CD4-positive, alpha-beta T cell treated with Interleukin-21 for 1 hour (primary cell): ENCODE measurements at regions not wholly inside any gene's neighbourhood (a gene's known extent, or its start where the extent isn't known, plus 50 kb on each side); places are given as distances from the start of the nearest gene placed in this dataset.
"Not testable (repeated sequence)": the region's sequence is repeated elsewhere in the genome, so short reads cannot be mapped to it uniquely, and the experiment has no call there.

Source experiments
- DNase-seq: peaks from one replicate; pipeline ENCODE4 v3.0.0-alpha.2; 2020

- DNase-seq, result no peak
Measured at GRCh38 chr17:5871666-5872065, 198.5 kb upstream of the WSCD1 start.

- no peak for DNase-seq
Measured at GRCh38 chr17:5872831-5873230, 197.3 kb upstream of the WSCD1 start.

- no peak for DNase-seq
Measured at GRCh38 chr17:5873781-5874180, 196.4 kb upstream of the WSCD1 start.

GRCh38 chr17:5874486-5874885 lies 195.7 kb upstream of the WSCD1 start:
- DNase-seq, result no peak

GRCh38 chr17:5877366-5877765 lies 192.8 kb upstream of the WSCD1 start:
- no peak for DNase-seq

GRCh38 chr17:5877948-5878347 lies 192.2 kb upstream of the WSCD1 start:
- DNase-seq, result no peak

- no peak for DNase-seq
Measured at GRCh38 chr17:5881849-5882248, 188.3 kb upstream of the WSCD1 start.

GRCh38 chr17:5883775-5884665 lies 186.2 kb upstream of the WSCD1 start:
- no peak for DNase-seq

GRCh38 chr17:5885336-5885735 lies 184.8 kb upstream of the WSCD1 start:
- no peak for DNase-seq

GRCh38 chr17:5888811-5889210 lies 181.4 kb upstream of the WSCD1 start:
- no peak for DNase-seq

GRCh38 chr17:5892921-5893675 lies 177.1 kb upstream of the WSCD1 start:
- no peak for DNase-seq

GRCh38 chr17:5893741-5894140 lies 176.4 kb upstream of the WSCD1 start:
- DNase-seq, result no peak

- no peak for DNase-seq
Measured at GRCh38 chr17:5895276-5895675, 174.9 kb upstream of the WSCD1 start.

GRCh38 chr17:5896215-5896614 lies 174.0 kb upstream of the WSCD1 start:
- no peak for DNase-seq

- no peak for DNase-seq
Measured at GRCh38 chr17:5897275-5897911, 172.8 kb upstream of the WSCD1 start.

GRCh38 chr17:5897981-5898380 lies 172.2 kb upstream of the WSCD1 start:
- DNase-seq, result not testable (repeated sequence)

- no peak for DNase-seq
Measured at GRCh38 chr17:5898406-5898805, 171.8 kb upstream of the WSCD1 start.

GRCh38 chr17:5899496-5900195 lies 170.5 kb upstream of the WSCD1 start:
- DNase-seq, result no peak

- DNase-seq, result no peak
Measured at GRCh38 chr17:5901731-5902130, 168.4 kb upstream of the WSCD1 start.

- no peak for DNase-seq
Measured at GRCh38 chr17:5902181-5903140, 167.7 kb upstream of the WSCD1 start.

- DNase-seq, result no peak
Measured at GRCh38 chr17:5911919-5912318, 158.3 kb upstream of the WSCD1 start.

GRCh38 chr17:5913032-5913531 lies 157.1 kb upstream of the WSCD1 start:
- DNase-seq, result no peak
